ENCODE measurements at regions not wholly inside any gene's neighbourhood (a gene's known extent, or its start where the extent isn't known, plus 50 kb on each side); places are given as distances from the start of the nearest gene placed in this dataset.
"Not testable (repeated sequence)": the region's sequence is repeated elsewhere in the genome, so short reads cannot be mapped to it uniquely, and the experiment has no call there.

DNA sequence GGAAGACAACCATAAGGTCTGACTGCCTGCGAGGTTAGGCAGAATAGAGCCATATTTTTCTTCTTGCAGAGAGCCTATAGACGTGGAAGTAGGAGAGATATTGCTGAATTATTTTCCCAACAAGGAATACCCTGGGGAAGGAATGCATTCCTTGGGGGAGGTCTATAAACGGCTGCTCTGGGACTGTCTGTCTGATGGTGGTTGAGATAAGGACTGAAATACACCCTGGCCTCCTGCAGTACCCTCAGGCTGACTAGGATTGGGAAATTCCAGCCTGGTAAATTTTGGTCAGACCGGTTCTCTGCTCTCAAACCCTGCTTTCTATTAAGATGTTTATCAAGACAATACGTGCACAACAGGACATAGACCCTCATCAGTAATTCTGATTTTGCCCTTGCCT, 617.5 kb upstream of the GRIN3A start:
- DNase-seq (ENCODE audit: low read depth, low spot score): no peak
- no peak for TF ChIP-seq POLR2AphosphoS5 (IDR thresholded peaks at IDR 0.05; ENCODE audit: low read depth, low read length)
- no peak for TF ChIP-seq CTCF (IDR thresholded peaks at IDR 0.05)
- TF ChIP-seq SIN3A (IDR thresholded peaks at IDR 0.05; ENCODE audit: borderline replicate concordance, insufficient read depth, low read depth, low read length): no peak
- no peak for TF ChIP-seq TCF7L2 (IDR thresholded peaks at IDR 0.05; ENCODE audit: low read depth, low read length)
- TF ChIP-seq, protein P1, sequence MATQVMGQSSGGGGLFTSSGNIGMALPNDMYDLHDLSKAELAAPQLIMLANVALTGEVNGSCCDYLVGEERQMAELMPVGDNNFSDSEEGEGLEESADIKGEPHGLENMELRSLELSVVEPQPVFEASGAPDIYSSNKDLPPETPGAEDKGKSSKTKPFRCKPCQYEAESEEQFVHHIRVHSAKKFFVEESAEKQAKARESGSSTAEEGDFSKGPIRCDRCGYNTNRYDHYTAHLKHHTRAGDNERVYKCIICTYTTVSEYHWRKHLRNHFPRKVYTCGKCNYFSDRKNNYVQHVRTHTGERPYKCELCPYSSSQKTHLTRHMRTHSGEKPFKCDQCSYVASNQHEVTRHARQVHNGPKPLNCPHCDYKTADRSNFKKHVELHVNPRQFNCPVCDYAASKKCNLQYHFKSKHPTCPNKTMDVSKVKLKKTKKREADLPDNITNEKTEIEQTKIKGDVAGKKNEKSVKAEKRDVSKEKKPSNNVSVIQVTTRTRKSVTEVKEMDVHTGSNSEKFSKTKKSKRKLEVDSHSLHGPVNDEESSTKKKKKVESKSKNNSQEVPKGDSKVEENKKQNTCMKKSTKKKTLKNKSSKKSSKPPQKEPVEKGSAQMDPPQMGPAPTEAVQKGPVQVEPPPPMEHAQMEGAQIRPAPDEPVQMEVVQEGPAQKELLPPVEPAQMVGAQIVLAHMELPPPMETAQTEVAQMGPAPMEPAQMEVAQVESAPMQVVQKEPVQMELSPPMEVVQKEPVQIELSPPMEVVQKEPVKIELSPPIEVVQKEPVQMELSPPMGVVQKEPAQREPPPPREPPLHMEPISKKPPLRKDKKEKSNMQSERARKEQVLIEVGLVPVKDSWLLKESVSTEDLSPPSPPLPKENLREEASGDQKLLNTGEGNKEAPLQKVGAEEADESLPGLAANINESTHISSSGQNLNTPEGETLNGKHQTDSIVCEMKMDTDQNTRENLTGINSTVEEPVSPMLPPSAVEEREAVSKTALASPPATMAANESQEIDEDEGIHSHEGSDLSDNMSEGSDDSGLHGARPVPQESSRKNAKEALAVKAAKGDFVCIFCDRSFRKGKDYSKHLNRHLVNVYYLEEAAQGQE (IDR thresholded peaks at IDR 0.05; ENCODE audit: insufficient read depth in 1 of 2, low read depth in 2 of 2, low read length in 1 of 2): no peak

GRCh38 chr9:102354041-102354440, 615.6 kb upstream of the GRIN3A start:
- in situ Hi-C loops (cut with HindIII; ENCODE audit: low pct_unique_long_range_greater_than_20kb, low sequenced_read_pairs) (no loop called here), intact Hi-C loops (cut with micrococcal nuclease; ENCODE audit: unreplicated experiment) (no loop called here)
- TF ChIP-seq SIN3A (IDR thresholded peaks at IDR 0.05; ENCODE audit: borderline replicate concordance, insufficient read depth, low read depth, low read length) (no peak), TCF7L2 (IDR thresholded peaks at IDR 0.05; ENCODE audit: low read depth, low read length) (no peak), CTCF (IDR thresholded peaks at IDR 0.05) (no peak), POLR2AphosphoS5 (IDR thresholded peaks at IDR 0.05; ENCODE audit: low read depth, low read length) (no peak)
- TF ChIP-seq, protein P1 (IDR thresholded peaks at IDR 0.05; ENCODE audit: insufficient read depth in 1 of 2, low read depth in 2 of 2, low read length in 1 of 2): no peak
- ATAC-seq: no peak
- ChIA-PET CTCF (no interaction called here), POLR2A (no interaction called here)
- Histone ChIP-seq H3K27ac (ENCODE audit: low read length) (no peak overlapping the region), H3K9me3 (ENCODE audit: control insufficient read depth, insufficient read depth, low read depth, low read length) (peaks cover 2% of the 10 kb centered on the region; the same call in 1 of the 2 replicates), H3K4me1 (ENCODE audit: control insufficient read depth, insufficient read depth, low read length) (no peaks in the 10 kb centered on the region), H3K27me3 (ENCODE audit: control insufficient read depth, insufficient read depth, low read length) (no peaks in the 10 kb centered on the region), H3K4me3 (ENCODE audit: low read depth in 2 of 2, low read length in 2 of 2) (no peak overlapping the region), H3K36me3 (ENCODE audit: control insufficient read depth, insufficient read depth, low read length) (no peaks in the 10 kb centered on the region)
- no TSS peak for BruUV-seq (replicated peaks)
- no peak for DNase-seq (ENCODE audit: low read depth, low spot score)

More for the DNA sequence above, 617.5 kb upstream of the GRIN3A start:
- BruUV-seq (replicated peaks): no TSS peak
- H3K27me3 ChIP-seq (ENCODE audit: control insufficient read depth, insufficient read depth, low read length): no peaks in the 10 kb centered on the region
- intact Hi-C loops (cut with micrococcal nuclease; ENCODE audit: unreplicated experiment): no loop called here
- H3K36me3 ChIP-seq (ENCODE audit: control insufficient read depth, insufficient read depth, low read length): no peaks in the 10 kb centered on the region
- CTCF ChIA-PET: no interaction called here
- in situ Hi-C loops (cut with HindIII; ENCODE audit: low pct_unique_long_range_greater_than_20kb, low sequenced_read_pairs): no loop called here
- no peaks in the 10 kb centered on the region for H3K4me1 ChIP-seq (ENCODE audit: control insufficient read depth, insufficient read depth, low read length)
- no peak overlapping the region for H3K4me3 ChIP-seq (ENCODE audit: low read depth in 2 of 2, low read length in 2 of 2)
- peaks cover 2% of the 10 kb centered on the region; the same call in 1 of the 2 replicates for H3K9me3 ChIP-seq (ENCODE audit: control insufficient read depth, insufficient read depth, low read depth, low read length)
- POLR2A ChIA-PET: no interaction called here
- no peak for ATAC-seq
- H3K27ac ChIP-seq (ENCODE audit: low read length): no peak overlapping the region

- intact Hi-C loops (cut with micrococcal nuclease; ENCODE audit: unreplicated experiment); H3K4me3 ChIP-seq (ENCODE audit: low read depth in 2 of 2, low read length in 2 of 2); BruUV-seq (replicated peaks); H3K27ac ChIP-seq (ENCODE audit: low read length); DNase-seq (ENCODE audit: low read depth, low spot score); in situ Hi-C loops (cut with HindIII; ENCODE audit: low pct_unique_long_range_greater_than_20kb, low sequenced_read_pairs); H3K4me1 ChIP-seq (ENCODE audit: control insufficient read depth, insufficient read depth, low read length); POLR2A ChIA-PET; CTCF ChIA-PET; ATAC-seq; H3K36me3 ChIP-seq (ENCODE audit: control insufficient read depth, insufficient read depth, low read length); H3K27me3 ChIP-seq (ENCODE audit: control insufficient read depth, insufficient read depth, low read length); H3K9me3 ChIP-seq (ENCODE audit: control insufficient read depth, insufficient read depth, low read depth, low read length): not testable (repeated sequence)
Measured at GRCh38 chr9:102337471-102337870, 599.0 kb upstream of the GRIN3A start.
